NCI-H1092 (cell line): ENCODE measurements at regions not wholly inside any gene's neighbourhood (a gene's known extent, or its start where the extent isn't known, plus 50 kb on each side); places are given as distances from the start of the nearest gene placed in this dataset.
"Not testable (repeated sequence)": the region's sequence is repeated elsewhere in the genome, so short reads cannot be mapped to it uniquely, and the experiment has no call there.

Experiments used
- DNase-seq: peaks from one replicate; lab custom pipeline; 2025; lab: John Stamatoyannopoulos, UW

GRCh38 chr19:5259750-5260149 lies 80.9 kb downstream of the PTPRS start:
- DNase-seq, result no peak

DNA sequence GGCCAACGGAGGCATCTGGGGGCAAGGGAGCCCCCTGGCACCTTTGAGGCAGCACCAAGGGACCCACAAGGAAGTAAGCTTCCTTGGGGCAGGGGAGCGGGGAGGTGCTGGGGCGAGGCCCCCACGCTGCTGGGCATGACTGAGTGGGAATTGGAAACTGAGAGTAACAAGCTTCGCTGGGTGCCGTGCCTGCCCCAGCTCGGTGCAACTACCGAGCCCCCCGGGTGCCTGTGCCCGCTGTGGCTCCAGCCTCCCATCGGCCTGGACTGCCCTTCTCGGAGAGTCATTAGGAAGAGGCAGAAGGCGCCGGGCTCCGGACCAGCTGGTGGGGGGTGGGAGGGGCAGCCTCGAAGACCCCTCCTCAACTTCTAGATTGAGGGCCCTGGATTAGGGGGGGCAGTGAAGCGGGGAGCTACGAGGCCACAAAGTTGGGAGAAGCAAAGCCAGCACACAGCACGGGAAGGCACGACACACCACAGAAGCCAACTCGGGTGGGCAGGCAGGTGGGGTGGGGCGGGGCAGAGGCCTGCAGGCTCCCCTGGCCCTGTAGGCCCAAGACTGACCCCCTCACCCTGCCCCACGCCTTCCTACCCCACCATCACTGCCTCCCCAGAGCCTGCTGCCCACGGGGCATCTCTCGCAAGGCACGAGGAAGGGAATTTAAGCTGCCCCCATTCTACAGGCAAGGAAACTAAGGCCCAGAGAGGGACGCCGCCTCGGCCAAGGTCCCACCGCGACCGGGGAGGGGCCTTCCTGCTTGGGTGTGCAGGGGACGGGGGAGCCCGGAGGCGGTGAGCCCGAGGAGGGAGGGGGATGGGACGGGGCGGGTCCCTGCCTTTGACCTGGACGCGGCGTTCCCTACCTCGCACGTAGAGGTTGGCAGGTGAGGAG lies 83.2 kb downstream of the PTPRS start:
- no peak for DNase-seq

GRCh38 chr19:5255602-5256231 lies 84.9 kb downstream of the PTPRS start:
- no peak for DNase-seq

- no peak for DNase-seq
These were observed 85.7 kb downstream of the PTPRS start for GRCh38 chr19:5254944-5255343.

GRCh38 chr19:5254543-5254942 lies 86.1 kb downstream of the PTPRS start:
- no peak for DNase-seq

GRCh38 chr19:5253406-5254110 lies 87.1 kb downstream of the PTPRS start:
- DNase-seq, result no peak

DNA sequence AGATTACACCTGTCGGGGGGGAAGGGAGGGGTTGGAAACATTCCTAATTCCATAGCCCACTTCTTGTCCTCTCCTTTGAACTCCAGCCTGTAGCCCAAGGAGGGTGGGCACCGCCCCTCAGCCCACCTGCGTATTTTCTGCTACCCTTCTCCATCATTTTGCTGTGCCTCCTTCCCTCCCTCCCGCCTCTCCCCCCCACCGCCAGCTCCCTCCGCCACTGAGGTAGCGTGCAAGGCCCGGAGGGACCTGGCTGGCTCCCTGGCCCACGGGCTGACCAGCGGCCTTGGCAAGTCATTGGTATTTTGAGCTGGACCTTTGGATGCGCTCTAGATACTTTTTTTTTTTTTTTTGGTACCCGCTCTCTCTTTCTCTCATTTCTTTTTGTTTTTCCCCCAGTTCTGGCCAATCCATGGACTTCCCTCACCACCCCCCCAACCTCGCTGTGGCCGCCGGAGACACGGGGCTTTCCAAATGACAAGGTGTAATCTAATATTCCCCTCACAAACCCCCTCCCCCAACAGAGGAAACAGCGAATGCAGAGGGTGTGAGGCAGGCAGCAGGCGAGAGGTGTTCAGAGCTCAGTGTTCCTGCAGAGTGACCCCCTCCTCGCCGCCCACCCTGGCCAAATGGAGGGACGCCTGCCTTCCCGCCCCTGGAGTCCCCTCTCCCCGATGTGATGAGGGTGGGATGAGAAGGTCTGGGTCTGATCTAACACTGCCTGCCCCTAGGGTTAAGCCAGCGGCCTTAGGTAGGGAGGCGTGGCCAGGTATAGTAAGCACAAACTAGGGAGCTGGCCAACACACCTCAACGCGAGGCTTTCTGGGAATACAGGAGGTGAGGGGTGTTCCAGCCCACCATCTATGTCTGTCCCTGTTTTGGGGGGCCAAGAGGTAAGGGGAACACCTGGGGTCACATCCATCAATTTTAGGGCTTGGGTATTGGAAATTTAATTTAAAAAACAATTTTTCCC lies 89.2 kb downstream of the PTPRS start:
- no peak for DNase-seq

DNA sequence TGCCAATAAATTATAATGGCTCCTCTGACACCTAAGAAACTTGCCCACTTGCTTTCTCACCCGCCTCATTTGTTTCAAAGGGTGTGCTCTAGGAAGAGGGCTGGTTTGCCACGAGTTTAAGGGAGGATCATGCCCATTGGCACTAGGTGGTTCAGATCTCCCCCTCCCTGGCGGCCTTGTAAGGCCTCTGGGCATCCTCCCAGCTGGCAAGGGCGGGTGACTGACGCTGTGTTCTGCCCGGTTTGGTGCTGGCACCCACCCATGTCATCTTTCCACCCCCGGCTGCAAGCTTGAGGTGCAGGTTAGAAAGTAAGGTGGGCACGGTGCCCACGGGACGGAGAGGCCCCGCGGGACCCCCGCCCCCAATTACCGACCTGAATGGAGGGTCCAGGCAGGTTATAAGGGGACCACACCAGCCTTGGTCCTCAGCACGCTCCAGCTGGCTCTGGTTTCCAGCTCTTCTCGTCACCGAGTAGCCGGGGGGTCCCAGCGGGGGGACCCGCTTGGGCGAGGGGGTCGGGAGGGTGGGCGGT lies 90.4 kb downstream of the PTPRS start:
- peak; percentile 68 for DNase-seq

DNA sequence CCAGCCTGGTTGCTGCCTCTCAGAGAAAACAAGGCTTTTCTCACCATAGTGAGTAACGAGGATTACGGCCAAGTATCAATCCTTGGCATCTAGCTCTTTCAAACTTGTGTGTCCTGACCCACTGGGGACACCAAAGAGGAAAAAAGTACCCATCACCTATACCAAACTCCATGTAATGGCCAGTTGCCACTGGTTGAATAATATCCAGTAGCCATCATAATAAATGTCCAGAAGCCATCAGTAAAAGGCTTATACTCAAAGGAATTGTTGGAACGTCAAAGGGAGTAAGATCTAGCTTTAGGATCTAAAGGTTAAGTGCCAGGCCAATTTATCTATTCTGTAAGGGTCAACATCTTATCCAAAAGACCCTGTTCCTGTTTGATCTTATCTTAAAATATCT lies 91.1 kb downstream of the PTPRS start:
- DNase-seq, result no peak

DNA sequence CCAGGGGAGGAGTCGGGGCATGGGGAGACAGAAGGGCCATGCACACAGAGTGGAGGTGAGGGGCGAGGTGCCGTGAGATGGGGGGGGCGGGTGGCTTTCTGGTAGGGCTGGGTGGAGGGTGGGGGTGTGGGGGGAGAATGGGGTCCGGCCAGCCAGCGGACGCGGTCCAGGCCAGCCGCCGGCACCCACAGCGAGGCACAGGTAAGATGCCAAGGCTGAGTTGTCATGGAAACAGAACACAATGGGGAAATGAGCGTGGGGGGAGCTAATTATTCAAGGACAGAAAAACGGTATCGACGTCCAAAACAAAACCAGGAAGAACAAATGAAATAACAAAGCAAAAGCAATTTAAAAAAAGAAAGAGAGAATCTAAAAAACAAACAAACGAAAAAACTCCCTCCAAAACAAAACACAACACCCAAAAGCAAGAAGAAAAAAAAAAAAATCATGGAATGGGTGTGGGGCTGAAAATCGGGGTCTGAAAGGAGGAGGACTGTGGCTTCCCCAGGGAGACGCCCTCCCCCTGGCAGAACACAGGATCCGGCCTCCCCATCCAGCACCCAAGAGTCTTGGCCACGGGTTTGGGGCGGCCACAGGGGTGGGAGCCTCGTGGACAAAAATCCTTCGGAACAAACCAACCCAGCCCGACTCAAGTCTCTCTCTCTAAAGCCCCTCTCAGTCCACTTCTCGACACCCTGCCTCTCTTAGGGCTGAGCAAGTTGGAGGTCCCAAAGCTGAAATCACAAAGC lies 92.5 kb downstream of the PTPRS start:
- no peak for DNase-seq

GRCh38 chr19:5246554-5247155 lies 94.0 kb downstream of the PTPRS start:
- DNase-seq, result no peak

DNA sequence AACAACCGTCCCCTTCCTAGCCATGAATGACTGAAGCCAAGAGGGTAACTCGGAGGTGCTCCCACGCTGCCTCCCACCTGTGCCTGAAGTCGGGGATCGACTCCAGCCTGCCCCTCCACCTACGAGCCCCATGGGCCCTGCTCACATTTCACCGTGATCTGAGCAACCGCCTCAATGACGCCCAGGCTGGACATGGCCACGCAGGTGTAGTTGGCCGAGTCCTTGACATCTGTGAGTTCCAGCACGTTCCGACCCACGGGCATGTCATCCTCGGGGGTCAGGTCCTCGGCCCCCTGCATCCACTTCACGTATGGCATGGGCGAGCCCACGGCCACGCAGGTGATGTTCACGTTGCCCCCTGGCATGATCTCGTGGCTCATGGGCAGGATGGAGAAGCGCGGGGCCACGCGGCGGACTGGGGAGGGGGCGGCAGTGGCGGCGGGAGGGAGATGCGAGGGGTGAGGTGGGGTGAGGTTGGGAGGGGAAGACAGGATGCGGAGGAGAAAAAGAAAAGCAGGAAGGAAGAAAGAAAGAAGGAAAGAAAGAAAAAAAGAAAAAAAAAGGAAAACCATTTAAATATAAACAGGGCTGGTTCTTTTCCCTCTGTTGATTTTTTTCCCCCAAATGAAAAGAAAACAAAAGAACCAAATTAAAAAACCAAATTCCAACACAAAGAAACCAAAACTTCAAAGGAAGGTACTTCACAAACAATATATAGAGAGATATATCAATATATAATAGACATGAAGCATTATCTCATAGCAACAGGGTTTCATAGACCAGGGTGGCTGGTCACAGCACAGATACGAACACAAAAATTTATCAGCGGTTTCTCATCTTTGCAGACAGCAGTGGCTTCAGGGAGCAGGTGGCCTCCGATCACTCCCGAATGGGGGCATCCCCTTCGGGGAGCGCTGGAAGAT lies 94.7 kb downstream of the PTPRS start:
- DNase-seq, result no peak

DNA sequence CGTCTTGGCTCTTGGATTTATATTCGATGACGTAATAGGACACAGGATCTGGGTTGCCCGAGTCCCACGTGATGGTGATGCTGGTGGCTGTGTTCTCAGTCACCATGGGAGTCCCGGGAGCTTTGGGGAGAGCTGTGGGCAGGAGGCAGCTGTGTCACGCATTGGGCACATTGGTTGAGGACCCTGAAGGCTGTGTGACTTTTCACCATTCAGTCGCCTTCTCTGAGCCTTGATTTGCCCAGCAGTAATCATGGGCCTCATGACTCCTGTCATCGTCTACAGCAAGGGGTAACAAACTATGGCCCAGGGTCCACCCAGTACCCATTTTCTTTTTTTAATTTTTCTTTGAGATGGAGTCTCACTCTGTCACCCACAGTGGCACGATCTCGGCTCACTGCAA lies 96.3 kb downstream of the PTPRS start:
- no peak for DNase-seq

DNA sequence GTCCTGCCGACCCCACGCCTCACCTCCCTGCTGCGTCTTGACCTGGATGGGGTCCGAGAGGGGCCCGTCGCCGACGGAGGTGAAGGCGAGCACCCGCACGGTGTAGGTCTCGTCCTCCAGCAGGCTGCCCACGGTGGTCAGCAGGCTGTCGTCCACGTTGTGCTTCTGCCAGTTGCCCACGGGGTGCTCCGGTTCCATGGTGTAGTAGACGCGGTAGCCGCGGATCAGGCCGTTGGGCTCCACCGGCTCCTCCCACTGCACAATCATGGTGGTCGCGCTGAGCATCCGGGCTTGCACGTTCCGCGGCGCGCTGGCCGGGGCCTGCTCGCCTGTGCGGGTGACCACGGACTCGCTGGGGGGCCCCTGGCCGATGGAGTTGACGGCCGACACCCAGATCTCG lies 96.7 kb downstream of the PTPRS start:
- no peak for DNase-seq

DNA sequence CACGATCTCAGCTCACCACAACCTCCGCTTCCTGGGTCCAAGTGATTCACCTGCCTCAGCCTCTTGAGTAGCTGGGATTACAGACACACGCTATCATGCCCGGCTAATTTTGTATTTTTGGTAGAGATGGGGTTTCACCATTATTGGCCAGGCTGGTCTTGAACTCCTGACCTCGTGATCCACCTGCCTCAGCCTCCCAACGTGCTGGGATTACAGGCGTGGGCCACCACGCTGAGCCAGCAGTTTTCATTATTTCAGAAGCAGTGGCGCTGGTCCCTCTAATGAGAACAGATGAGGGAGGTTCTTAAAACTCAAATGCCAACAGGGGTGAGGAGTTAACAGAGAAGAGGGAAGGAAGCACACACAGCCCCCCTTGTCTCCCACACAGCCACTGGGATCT lies 98.7 kb downstream of the PTPRS start:
- DNase-seq, result not testable (repeated sequence)

- no peak for DNase-seq
These were observed 100.6 kb downstream of the PTPRS start for GRCh38 chr19:5240011-5240410.

GRCh38 chr19:5238700-5239099 lies 101.9 kb downstream of the PTPRS start:
- DNase-seq, result no peak

GRCh38 chr19:5237939-5238480 lies 102.6 kb downstream of the PTPRS start:
- DNase-seq, result no peak

- no peak for DNase-seq
These were observed 103.3 kb downstream of the PTPRS start for GRCh38 chr19:5237190-5237780.
